ENCODE measurements at regions not wholly inside any gene's neighbourhood (a gene's known extent, or its start where the extent isn't known, plus 50 kb on each side); places are given as distances from the start of the nearest gene placed in this dataset.
"Not testable (repeated sequence)": the region's sequence is repeated elsewhere in the genome, so short reads cannot be mapped to it uniquely, and the experiment has no call there.

DNA sequence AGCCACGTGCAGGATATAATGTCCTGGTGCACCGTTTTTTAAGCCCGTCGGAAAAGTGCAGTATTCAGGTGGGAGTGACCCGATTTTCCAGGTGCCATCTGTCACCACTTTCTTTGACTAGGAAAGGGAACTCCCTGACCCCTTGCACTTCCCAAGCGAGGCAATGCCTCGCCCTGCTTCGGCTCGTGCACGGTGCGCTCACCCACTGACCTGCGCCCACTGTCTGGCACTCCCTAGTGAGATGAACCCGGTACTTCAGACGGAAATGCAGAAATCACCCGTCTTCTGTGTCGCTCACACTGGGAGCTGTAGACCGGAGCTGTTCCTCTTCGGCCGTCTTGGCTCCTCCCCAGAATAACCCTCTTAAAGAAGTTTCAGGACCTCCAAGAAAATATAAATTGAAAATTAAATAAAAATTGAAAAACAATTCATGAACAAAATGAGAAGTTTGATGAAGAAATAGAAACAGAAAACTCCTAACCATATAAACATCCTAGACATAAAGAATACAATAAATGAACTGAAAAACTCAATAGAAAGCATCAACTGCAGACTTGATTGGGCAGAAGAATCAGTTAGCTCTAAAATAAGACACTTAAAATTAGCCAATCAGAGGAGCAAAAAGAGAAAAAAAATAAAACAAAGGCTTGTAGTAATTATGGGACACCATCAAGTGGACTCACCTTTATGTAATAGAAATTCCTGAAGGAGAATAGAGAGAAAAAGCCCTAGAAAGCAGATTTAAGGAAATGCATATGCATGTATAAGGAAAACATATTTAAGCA is 249.3 kb upstream of the GOT2 start:
- H3K36me3 ChIP-seq (ENCODE audit: control insufficient read depth in 2 of 3, insufficient read depth in 3 of 3, low read length in 3 of 3); intact Hi-C loops (cut with DNase I): not testable (repeated sequence)

DNA sequence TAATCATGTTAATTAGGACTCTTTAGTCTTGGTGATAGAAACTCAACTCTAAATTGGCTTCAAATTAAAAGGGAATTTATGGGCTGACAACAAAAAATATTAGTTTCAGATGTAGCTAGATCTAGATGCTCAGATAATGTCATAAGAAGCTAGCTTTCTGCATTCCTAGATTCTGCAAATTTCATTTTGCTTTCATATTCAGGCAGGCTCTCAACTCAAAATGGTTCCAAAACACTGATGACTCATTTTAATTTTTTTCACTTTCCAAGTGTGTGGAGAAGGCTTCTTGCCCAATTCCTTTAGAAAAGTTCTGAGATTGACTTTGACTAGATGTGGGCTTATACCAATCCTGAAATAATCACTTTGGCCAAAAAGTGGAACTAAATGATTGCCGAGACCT is 236.7 kb upstream of the GOT2 start:
- TF ChIP-seq, protein P1, sequence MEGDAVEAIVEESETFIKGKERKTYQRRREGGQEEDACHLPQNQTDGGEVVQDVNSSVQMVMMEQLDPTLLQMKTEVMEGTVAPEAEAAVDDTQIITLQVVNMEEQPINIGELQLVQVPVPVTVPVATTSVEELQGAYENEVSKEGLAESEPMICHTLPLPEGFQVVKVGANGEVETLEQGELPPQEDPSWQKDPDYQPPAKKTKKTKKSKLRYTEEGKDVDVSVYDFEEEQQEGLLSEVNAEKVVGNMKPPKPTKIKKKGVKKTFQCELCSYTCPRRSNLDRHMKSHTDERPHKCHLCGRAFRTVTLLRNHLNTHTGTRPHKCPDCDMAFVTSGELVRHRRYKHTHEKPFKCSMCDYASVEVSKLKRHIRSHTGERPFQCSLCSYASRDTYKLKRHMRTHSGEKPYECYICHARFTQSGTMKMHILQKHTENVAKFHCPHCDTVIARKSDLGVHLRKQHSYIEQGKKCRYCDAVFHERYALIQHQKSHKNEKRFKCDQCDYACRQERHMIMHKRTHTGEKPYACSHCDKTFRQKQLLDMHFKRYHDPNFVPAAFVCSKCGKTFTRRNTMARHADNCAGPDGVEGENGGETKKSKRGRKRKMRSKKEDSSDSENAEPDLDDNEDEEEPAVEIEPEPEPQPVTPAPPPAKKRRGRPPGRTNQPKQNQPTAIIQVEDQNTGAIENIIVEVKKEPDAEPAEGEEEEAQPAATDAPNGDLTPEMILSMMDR (IDR thresholded peaks at IDR 0.05; ENCODE audit: borderline replicate concordance, extremely low read depth, insufficient read depth) = no peak
- H3K9me3 ChIP-seq (ENCODE audit: control insufficient read depth in 2 of 3, insufficient read depth in 1 of 3, low read length in 3 of 3) = peaks cover 0 to 2% (median 0%) of the 10 kb centered on the region in 3 donors
- FAIRE-seq (no peak), DNase-seq (no peak)
- no peak overlapping the region for H3K9ac ChIP-seq (ENCODE audit: low read length in 3 of 3)
- no peak overlapping the region for H3K4me3 ChIP-seq (ENCODE audit: low read length in 3 of 3)
- intact Hi-C loops (cut with DNase I) = no loop called here
- H3K36me3 ChIP-seq (ENCODE audit: control insufficient read depth in 2 of 3, insufficient read depth in 3 of 3, low read length in 3 of 3) = no peaks in the 10 kb centered on the region
- H3K4me1 ChIP-seq (ENCODE audit: control insufficient read depth in 2 of 3, insufficient read depth in 2 of 3, low read depth in 1 of 3, low read length in 3 of 3) = no peaks in the 10 kb centered on the region
- H3K27me3 ChIP-seq (ENCODE audit: control insufficient read depth, insufficient read depth, low read length) = no peaks in the 10 kb centered on the region
- H3K27ac ChIP-seq (ENCODE audit: low read depth in 2 of 2, low read length in 2 of 2) = no peak overlapping the region

More for the DNA sequence above, 249.3 kb upstream of the GOT2 start:
- not testable (repeated sequence) for H3K4me1 ChIP-seq (ENCODE audit: control insufficient read depth in 2 of 3, insufficient read depth in 2 of 3, low read depth in 1 of 3, low read length in 3 of 3); H3K9ac ChIP-seq (ENCODE audit: low read length in 3 of 3); H3K27me3 ChIP-seq (ENCODE audit: control insufficient read depth, insufficient read depth, low read length); H3K4me3 ChIP-seq (ENCODE audit: low read length in 3 of 3); FAIRE-seq; H3K9me3 ChIP-seq (ENCODE audit: control insufficient read depth in 2 of 3, insufficient read depth in 1 of 3, low read length in 3 of 3); DNase-seq; H3K27ac ChIP-seq (ENCODE audit: low read depth in 2 of 2, low read length in 2 of 2)

DNA sequence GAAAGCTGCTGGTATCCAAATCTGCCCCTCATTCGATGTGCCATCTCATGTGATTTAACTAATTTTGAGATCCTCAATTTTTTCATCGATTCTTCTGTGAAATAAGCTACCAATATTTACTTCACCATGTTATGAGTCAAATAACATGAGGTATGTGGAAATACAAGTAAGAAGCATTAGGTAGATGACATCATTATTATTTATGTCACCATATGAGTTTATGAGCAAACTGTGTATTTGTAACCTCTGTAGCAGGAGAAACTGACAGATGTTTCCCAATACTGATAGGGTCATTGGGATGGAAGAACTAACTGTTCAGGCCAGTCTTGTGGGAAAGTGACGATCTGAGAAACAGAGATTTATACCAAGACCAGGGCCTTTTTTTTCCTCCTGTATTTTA is 229.4 kb upstream of the GOT2 start:
- Histone ChIP-seq H3K9me3 (ENCODE audit: control insufficient read depth in 2 of 3, insufficient read depth in 1 of 3, low read length in 3 of 3) (peaks cover 0 to 4% (median 0%) of the 10 kb centered on the region in 3 donors), H3K36me3 (ENCODE audit: control insufficient read depth in 2 of 3, insufficient read depth in 3 of 3, low read length in 3 of 3) (no peaks in the 10 kb centered on the region), H3K9ac (ENCODE audit: low read length in 3 of 3) (no peak overlapping the region), H3K27ac (ENCODE audit: low read depth in 2 of 2, low read length in 2 of 2) (no peak overlapping the region), H3K4me1 (ENCODE audit: control insufficient read depth in 2 of 3, insufficient read depth in 2 of 3, low read depth in 1 of 3, low read length in 3 of 3) (no peaks in the 10 kb centered on the region), H3K4me3 (ENCODE audit: low read length in 3 of 3) (no peak overlapping the region), H3K27me3 (ENCODE audit: control insufficient read depth, insufficient read depth, low read length) (no peaks in the 10 kb centered on the region)
- TF ChIP-seq, protein P1 (IDR thresholded peaks at IDR 0.05; ENCODE audit: borderline replicate concordance, extremely low read depth, insufficient read depth) = no peak
- no peak for DNase-seq
- intact Hi-C loops (cut with DNase I) = no loop called here
- no peak for FAIRE-seq

DNA sequence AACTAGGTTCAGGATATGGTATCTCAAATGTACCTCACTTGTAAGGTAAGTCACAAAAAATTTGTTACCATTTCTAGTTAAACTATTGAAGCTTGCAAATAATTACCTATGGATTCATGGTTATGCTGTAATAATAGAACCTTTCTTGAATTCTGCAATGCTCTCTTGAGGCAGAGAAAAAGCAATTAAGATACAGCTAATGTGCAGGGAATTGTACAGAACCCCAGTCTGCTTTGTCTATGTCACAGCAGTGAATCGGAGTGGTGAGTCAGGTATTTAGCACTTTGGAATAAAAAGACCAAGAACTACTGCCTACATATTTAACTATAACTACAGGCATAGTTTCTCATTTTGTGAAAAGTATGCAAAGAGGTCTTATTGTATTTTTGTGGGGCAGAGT is 228.7 kb upstream of the GOT2 start:
- H3K4me3 ChIP-seq (ENCODE audit: low read length in 3 of 3) = no peak overlapping the region
- DNase-seq = no peak
- intact Hi-C loops (cut with DNase I) = no loop called here
- no peaks in the 10 kb centered on the region for H3K4me1 ChIP-seq (ENCODE audit: control insufficient read depth in 2 of 3, insufficient read depth in 2 of 3, low read depth in 1 of 3, low read length in 3 of 3)
- TF ChIP-seq, protein P1 (IDR thresholded peaks at IDR 0.05; ENCODE audit: borderline replicate concordance, extremely low read depth, insufficient read depth) = no peak
- H3K36me3 ChIP-seq (ENCODE audit: control insufficient read depth in 2 of 3, insufficient read depth in 3 of 3, low read length in 3 of 3) = no peaks in the 10 kb centered on the region
- H3K9me3 ChIP-seq (ENCODE audit: control insufficient read depth in 2 of 3, insufficient read depth in 1 of 3, low read length in 3 of 3) = peaks cover 0 to 4% (median 0%) of the 10 kb centered on the region in 3 donors
- H3K9ac ChIP-seq (ENCODE audit: low read length in 3 of 3) = no peak overlapping the region
- FAIRE-seq = no peak
- H3K27ac ChIP-seq (ENCODE audit: low read depth in 2 of 2, low read length in 2 of 2) = no peak overlapping the region
- H3K27me3 ChIP-seq (ENCODE audit: control insufficient read depth, insufficient read depth, low read length) = no peaks in the 10 kb centered on the region

Data from kidney (tissue), 13 donors.